ENCODE measurements at regions not wholly inside any gene's neighbourhood (a gene's known extent, or its start where the extent isn't known, plus 50 kb on each side); places are given as distances from the start of the nearest gene placed in this dataset.
"Not testable (repeated sequence)": the region's sequence is repeated elsewhere in the genome, so short reads cannot be mapped to it uniquely, and the experiment has no call there.

DNA sequence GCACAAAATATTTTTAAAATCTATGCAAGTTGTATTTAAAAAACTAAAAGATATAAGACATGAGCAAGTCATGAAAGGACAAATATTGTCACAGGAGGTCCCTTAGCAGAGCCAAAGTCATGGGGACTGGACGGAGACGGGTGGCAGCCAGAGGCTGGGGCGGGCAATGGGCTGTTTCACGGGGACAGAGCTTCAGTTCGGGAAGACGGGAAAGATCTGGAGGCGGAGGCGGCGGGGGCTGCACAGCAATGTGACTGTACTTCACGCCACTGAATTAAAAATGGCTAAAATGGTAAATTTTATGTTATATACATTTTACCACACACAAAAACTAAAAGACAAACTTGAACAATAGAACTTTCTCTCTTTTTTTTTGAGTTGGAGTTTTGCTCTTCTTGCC, 60.0 kb upstream of the METRNL start:
- no peak for DNase-seq (ENCODE audit: low spot score)

DNA sequence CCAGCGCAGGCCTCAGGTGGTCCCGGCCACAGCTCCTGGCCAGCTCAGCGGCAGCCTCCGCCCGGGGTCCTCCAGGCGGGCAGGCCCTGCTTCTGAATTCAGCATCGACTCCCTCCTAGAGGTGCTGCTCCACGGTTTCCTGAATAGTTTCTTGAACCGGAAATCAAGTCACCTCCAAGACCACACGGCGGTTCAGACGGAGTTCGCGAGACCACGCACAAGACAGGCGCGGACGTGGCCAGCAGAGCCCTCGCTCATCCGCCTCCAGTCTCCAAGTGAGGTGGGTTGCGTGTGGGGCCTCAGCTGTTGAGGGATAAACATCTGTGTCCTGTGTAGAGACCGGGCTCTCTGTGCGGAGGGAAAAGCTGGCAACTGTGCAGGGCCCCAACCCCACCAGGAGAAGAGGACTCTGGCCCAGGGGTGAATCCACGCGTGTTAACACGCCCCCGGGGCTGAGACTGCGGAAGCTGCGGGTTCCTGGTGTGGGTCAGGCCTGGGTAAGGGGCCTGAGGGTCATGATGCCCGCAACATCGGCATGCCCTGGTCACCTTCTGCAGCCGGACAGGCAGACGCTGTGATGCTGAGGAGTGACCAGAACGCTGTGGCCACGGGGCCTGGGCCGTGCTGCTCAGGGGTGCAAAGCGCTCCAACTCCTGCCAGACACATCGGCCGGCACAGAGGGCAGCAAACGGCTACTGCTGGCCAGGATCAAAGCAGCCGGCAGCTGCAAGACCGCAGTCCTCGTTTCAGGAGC, 55.0 kb upstream of the METRNL start:
- no peak for DNase-seq (ENCODE audit: low spot score)

DNA sequence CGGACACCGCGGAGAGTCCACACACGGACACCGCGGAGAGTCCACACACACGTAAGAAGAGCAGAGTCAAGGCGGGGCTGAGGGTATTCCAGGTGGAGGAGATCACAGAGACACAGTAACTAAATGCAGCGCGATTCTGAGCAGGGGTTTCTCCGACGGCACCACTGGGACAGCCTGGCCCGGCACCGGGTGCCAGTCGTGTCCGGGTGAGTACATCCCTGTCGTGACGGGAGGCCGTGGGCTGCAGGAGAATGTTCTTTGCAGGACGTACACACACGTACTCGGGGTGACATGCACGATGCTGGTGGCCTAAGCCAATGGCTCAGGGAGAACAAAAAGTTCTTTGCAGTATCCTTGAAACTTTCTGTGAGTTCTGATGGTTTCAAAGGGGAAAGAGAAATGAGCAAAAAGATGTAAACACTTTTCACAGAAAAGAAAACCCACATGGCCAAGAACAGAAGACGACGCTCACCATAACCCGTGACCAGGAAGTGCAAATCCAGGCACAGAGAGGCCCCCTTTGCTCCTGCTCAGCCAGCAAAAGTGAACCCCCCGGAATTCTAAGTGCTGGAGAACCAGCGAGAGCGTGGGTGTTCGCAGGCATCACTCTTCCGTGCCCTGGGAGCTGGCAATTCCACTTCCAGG, 53.7 kb upstream of the METRNL start:
- no peak for DNase-seq (ENCODE audit: low spot score)

DNA sequence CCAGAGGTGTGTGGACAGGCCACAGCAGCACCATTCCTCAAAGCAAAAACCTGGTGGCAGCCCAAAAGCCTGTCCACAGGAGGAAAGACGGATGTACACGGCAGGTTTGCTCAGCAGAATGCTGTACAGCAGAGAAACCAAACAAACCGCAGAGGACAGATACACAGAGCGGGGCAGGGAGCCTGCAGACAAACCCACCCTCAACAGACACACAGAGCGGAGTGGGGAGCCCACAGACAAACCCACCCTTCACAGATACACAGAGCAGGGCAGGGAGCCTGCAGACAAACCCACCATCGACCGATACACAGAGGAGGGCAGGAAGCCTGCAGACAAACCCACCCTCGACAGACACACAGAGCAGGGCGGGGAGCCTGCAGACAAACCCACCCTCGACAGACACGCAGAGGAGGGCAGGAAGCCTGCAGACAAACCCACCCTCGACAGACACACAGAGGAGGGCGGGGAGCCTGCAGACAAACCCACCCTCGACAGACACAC, 53.0 kb upstream of the METRNL start:
- no peak for DNase-seq (ENCODE audit: low spot score)

DNA sequence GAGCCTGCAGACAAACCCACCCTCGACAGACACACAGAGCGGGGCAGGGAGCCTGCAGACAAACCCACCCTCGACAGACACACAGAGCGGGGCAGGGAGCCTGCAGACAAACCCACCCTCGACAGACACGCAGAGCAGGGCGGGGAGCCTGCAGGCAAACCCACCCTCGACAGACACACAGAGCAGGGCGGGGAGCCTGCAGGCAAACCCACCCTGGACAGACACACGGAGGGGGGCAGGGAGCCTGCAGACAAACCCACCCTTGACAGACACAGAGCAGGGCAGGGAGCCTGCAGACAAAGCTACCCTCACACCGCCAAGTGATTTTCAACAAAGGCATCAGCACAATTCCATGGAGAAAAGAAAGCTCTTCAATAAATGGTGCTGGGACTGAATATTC, 52.5 kb upstream of the METRNL start:
- not testable (repeated sequence) for DNase-seq (ENCODE audit: low spot score)

DNA sequence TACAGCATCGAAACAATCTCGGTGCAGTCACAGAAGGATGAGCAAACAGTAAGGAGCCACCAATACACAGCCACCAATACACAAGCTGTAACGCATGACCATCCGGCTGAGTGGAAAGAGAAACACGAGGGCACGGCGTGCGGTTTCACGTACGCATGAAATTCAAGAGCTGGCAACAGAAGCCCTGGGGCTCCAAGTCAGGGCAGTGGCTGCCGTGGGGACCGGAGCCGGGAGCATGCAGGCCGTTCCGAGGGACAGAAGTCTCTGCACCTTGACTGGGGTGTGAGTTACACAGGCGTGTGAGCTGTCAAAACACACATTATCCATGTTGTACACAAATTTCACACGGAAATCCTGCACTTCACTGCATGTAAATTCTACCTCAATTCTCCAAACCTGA, 50.6 kb upstream of the METRNL start:
- no peak for DNase-seq (ENCODE audit: low spot score)

DNA sequence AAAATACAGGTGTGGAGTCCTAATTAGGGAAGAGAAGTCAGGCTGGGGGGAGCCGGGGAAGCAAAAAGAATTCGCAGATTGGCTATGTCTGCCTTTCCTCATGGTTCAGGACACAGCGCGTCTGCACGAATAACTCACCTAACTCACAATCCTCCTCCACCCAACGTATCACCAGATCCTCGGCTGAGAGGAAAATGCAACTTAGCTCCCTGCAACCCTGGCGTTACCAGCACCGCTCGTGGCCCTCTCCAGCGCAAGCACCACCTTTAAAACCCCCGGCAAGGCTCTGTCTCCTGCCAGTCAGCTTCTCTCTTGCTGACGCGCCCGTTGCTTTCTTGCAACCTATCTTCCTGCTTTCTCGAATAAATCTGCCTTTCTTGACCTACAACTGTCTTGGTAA, 49.8 kb upstream of the METRNL start:
- no peak for DNase-seq (ENCODE audit: low spot score)

Data from HuH-7 (cell line).